Amniotic epithelial cell (primary cell): ENCODE measurements at regions not wholly inside any gene's neighbourhood (a gene's known extent, or its start where the extent isn't known, plus 50 kb on each side); places are given as distances from the start of the nearest gene placed in this dataset.

ENCODE experiments used
- DNase-seq: peaks from one replicate; pipeline ENCODE4 v3.0.0-alpha.2; 2010; ENCODE audit warnings: low read depth

- DNase-seq, result no peak
These were observed 172.8 kb downstream of the LINC00237 start for GRCh38 chr20:20933142-20933958.

- DNase-seq, result no peak
These were observed 174.0 kb downstream of the LINC00237 start for GRCh38 chr20:20932156-20932555.

- no peak for DNase-seq
These were observed 174.5 kb downstream of the LINC00237 start for GRCh38 chr20:20931632-20932031.

GRCh38 chr20:20931024-20931423, 175.1 kb downstream of the LINC00237 start:
- no peak for DNase-seq

DNA sequence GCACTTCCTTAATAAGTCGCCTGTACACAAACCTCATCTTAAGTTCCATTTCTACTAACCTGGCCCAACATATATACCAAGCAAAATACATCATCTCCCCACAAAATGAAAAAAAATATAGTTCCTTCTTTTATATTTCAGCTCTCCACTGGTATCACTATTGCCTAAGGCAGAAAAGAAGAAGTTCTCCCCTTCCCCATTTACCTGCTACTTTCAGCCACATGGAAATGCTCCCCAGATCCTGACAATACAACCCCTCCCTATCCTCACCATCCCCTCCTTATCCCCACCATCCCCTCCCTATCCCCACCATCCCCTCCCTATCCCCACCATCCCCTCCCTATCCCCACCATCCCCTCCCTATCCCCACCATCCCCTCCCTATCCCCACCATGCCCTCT, 175.7 kb downstream of the LINC00237 start:
- no peak for DNase-seq

- no peak for DNase-seq
These were observed 176.8 kb downstream of the LINC00237 start for GRCh38 chr20:20929341-20929740.

DNA sequence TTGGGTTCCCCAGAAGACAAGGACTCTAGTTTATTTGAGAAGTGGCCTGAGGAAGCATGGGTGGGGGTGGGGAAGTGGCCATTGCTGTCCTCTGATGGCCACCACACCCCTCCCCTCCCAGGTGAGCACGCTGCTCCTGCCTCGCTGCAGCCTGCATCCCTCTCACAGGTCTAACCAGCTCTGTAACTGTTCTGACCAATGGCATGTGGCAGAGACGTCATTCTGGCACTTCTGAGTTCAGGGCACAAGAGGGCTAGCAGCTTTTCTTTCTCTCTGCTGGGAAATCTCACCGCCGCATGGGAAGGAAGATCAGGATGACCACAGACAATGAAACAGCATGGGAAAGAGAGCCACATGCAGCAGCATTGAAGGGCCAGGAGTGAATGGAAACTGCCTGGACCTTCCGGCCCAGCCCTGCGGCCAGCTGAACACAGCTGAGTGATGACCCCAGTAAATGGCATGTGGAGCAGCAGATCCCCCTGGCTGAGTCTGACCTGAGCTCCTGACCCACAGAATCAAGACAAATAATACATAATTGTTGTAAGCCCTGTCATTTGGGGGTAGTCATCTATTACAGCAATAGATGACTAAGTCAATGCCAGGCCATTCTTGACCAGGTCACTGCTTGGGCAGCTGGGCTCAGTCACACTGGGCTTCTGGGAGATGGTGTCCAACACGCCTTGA, 179.8 kb downstream of the LINC00237 start:
- no peak for DNase-seq

- DNase-seq, result no peak
These were observed 185.7 kb downstream of the LINC00237 start for GRCh38 chr20:20920433-20920832.

DNA sequence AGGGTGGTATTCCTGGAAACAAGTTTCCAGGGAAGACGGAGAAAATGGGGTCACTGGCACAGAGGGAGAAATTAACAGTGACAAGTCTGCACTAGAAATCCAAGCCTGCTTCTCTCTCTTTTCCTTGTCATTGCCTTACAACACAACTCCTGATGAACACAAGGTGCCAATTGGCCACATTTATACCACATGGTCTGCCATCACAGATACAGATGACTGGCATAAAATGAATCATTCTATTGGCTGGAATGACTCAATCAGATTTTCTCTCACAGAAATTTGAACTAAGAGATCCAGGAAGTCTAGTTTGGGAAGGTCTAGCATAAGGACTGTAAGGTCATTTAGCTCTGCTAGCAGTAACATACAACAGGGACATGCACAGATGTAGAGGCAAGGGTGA, 190.3 kb downstream of the LINC00237 start:
- DNase-seq, result no peak

- DNase-seq, result no peak
These were observed 192.0 kb upstream of the RALGAPA2 start for GRCh38 chr20:20904501-20904831.

DNA sequence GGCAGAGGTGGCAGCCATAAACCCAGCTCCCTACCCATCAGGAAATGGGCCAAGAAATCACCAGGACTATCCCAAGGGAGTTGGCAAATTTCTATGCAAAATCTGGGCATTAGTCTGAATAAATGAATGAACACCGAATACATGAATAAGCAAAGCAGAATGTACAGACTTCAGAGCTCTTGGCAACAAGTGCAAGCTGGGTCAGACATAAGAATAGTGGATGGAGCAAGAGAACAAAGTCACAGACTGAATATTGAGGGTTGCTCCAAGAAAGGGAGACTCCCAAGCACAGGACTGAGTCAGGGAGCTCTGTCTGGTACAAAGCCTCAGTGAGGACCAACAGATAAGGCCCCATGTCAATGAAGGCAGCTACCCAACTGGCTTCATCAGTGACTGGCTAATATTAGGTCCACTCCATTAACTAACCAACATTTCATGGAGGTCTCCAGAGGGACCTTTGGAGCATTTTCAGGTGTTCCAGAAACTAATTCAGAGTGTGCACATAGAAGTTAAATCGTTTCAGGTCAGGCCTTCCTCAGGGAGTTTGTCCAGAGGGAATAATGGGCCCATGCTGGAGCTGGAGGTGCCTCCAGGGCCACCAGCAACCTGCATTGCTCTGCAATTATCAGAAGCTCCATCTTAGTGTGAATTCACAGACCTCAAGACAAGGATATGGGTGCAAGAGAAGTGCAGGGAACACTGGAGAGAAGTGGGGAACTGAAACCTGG, 191.5 kb upstream of the RALGAPA2 start:
- no peak for DNase-seq

DNA sequence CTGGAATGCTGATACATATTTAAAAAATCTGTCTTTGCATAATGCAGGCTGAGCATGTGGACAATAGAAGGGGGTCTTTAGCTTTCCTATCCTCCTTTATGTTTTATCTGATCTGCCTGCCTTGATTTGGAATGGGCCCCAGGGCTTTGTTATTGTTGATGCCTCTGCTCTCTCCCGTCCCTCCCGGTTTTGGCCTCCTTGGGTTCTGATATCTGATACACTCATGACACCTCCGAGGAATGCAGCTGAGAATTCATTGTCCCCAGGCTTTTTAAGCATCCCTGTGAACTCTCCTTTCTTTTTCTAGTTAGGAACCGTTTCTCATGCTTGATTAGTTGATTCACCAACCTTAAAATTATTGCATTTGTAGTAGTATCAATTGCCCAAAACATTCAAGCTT, 185.5 kb upstream of the RALGAPA2 start:
- no peak for DNase-seq

- no peak for DNase-seq
These were observed 184.7 kb upstream of the RALGAPA2 start for GRCh38 chr20:20897145-20897544.

GRCh38 chr20:20896606-20897005, 184.2 kb upstream of the RALGAPA2 start:
- no peak for DNase-seq

DNA sequence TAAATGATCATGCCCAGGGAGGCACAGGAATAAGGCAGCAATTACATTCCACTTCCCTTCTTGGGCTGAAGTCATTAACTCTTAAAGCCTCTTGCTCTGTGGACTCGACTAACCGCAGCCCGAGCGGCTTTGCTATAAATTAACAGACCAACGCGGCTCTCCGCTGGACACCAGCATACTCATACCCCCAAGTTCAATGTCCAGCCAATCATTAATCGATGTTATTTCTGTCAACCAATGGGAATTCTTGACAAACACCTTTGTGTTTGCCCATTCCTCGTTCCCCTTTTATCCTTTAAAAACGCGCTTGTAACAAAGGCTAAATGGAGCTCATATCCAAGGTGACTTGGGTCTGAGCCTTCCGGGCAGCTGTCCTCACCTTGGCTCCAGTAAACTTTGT, 183.1 kb upstream of the RALGAPA2 start:
- no peak for DNase-seq

DNA sequence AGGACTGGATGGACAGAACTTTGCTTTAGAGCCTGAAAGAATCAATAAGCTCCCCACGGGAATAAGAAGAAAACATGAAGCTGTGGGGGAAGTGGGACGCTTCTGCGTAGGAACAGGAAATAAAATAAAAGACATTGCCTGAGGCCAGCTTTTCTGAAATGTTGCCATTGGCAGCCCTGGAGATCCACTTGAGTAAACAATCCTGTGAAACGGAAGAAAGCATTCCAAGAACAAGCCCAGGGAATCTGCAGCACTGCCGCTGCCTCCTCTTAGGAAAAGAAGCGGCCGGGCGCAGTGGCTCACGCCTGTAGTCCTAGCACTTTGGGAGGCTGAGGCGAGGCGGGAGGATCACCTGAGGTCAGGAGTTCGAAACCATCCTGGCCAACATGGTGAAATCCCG, 182.3 kb upstream of the RALGAPA2 start:
- no peak for DNase-seq

DNA sequence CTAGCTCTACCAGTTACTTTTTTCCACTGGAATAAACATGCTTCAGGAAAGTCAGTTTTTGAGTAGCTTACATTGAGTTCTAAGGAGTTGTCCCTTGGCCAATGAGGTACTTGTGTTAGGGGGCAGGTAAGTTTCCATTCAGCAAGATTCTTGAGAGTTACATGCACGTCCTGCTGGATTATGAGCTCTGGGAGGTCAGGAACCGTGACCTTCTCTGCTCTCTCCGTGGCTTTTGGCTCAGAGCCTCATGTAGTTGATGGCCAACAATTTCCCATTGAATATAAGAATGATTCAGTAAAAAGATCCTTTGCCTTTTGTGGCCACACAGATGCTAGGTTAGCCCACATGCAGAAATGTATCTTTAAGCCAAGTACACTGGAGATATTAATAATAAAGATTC, 181.8 kb upstream of the RALGAPA2 start:
- DNase-seq, result no peak

DNA sequence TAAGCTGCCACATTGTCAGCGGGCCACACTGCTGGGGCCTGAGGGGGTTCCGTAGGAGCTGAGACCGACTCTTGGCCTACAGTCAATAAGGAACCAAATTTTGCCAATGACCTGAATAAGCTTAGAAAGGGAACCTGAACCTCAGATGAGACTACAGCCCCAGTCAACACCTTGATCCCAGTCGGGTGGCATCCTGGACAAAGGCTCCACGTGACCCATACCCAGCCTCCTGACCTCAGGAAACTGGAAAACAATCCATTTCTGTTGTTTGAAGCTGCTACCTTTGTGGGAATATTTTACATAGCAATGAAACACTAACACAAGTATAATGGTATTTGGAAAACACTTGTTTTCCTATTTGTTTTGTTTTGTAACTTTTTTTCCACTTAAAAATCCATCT, 179.9 kb upstream of the RALGAPA2 start:
- DNase-seq, result no peak

DNA sequence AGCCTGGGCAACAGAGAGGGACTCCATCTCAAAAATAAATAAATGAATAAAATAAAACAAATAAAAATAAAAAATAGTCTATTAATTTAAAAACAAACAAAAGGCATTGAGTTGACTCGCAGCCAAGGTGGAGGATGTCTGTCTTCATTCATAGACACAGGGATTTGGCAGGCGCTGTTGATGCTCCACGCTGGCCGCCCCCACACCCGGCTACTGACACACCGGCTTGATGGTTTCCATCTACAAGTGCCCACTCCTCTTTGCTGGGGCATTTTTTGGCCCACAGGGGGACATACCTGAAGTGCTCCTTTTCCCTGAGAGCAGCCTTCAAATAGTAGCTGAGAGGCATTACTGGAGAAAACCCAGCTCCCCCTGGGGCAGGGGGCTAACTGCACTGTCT, 178.3 kb upstream of the RALGAPA2 start:
- DNase-seq, result no peak

DNA sequence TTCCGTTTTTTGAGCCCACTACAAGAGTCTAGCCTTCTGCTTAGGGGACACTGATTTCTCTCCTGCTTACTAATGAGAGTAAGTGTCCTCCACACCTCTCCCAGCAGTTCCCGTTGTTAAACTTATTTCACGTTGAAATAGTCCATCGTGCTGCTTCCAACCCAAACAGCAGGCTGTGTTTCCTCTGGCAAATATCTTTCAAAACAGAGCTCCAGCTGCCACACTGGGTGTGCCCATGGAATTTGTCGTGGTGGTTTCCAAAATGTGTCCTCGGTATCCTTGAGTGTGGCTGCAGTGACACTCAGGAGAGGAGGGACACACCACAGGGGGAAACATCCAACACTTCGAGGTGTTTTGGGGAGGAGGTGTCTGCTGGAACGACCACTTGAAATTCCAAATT, 176.5 kb upstream of the RALGAPA2 start:
- no peak for DNase-seq

GRCh38 chr20:20888266-20888656, 175.8 kb upstream of the RALGAPA2 start:
- no peak for DNase-seq

DNA sequence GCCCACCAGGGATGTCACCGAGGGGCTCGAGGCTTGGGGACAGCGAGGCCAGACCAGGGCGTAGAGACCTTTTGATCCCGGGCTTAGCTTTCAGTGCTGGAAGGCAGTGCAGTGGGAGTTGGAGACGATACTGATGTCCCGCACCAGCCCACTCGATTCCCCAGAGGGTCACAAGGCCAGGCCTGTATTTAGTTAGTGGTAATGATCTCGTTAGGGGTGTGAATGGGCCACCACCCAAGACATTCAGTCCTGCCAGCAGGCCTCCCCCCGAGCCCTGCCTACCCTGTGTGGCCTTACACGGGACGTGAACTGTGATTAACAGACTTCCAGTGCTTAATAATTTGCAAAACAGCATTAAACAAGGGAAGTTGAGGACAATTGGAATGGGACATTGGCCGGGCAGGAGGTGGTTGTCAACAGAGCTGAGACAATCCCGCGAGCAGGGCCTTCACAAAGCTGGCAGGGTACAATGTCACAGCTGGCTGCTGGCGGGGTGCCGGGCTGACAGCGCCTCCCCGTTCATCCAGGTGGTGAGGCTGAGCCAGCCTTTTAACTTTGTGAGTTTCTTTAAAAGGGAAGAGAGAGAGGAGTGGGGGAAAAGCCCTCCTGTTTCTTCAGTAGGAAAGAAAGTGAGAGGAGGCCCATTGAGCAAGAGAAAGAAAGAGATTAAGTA, 175.3 kb upstream of the RALGAPA2 start:
- DNase-seq, result no peak

- DNase-seq, result no peak
These were observed 169.4 kb upstream of the RALGAPA2 start for GRCh38 chr20:20881808-20882207.
